HT1080 (cell line): ENCODE measurements at regions not wholly inside any gene's neighbourhood (a gene's known extent, or its start where the extent isn't known, plus 50 kb on each side); places are given as distances from the start of the nearest gene placed in this dataset.

Experiments used
- DNase-seq: peaks from one replicate; pipeline ENCODE4 v3.0.0-alpha.2; 2015; ENCODE audit warnings: low read depth

DNA sequence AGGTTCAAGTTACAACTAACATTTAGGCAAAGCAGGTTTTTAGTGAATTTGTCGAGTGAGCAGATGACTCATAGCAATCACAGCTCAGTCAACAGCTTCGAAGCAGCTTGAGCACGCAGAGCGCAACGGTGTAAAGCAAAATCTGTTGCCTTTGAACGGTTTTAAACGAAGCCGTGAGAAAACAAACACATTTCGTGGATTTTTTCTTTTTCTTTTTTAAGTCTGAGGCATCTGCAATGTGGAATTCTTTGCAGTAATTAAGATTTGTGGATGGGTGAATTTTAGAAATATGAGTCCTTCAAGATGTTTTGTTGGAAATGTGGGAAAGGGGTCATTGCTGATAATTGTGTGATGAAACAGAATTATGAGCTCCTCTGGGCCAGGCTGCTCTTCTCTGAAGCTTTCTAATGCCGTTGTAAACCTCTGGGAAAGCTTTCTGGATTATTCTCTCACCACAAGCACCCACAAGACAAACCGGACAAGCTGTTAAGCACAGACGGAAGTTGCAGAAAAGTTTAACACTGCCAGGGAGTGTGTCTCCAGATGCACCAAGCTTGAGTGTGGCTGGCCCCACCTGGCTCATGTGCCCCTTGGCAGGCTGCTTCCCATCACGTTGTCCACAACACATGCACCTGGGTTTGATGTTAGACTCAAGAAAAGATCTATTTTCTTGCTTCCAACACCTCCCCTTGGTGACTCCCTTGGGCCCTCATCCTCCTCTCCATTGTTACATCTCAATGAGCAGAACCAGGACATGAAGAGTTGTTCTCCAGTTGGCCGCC lies 224.7 kb downstream of the ACKR3 start:
- DNase-seq: no peak

DNA sequence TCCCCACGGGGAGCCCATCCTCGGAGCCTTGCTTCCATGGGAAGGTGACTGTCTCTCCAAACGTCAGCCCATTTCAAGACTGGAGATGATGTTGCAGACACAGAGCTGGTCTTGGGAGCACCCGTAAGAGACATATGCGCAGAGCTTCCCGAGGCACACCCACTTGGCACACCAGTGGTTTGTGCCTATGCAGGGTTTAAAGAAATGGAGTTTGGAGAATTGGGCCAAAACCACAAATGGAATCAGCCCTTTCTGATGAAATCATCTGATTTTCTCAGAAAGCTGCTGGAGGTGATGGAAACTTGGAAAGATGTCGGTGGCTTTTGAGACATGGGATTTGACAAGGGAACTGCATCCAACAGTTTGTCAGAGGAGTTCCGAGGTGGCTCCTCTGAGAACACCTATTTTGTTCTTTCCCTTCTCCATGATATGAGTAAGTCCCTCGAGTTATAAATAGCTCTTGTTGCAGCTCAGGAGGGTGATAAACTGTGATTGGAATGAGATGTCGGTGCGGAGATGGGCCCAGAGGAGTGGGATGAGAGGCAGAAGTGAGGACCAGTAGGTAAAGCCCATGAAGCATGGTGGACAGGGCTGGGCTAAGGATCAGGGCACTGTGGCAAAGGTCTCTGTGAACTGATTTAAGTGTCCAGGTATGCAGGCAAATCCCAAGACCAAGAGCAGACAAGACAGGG lies 225.7 kb downstream of the ACKR3 start:
- DNase-seq: no peak

DNA sequence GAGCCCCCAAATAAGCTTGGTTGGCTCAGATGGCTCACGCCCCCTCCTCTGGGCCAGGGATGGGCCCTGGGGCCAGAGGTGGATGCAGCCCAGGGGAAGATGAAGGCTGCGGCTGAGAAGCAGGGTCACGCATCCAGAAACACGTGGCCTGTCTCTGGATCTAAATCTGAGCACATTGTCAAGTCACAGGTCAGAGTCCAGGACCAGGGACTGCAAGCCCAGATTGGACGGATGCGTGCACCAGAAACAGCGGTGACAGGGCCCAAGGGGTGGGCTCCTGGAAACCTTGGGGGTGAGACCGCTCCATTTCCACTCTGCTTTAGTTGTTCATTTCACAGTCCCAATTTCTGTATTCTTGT lies 226.2 kb downstream of the ACKR3 start:
- DNase-seq: no peak

DNA sequence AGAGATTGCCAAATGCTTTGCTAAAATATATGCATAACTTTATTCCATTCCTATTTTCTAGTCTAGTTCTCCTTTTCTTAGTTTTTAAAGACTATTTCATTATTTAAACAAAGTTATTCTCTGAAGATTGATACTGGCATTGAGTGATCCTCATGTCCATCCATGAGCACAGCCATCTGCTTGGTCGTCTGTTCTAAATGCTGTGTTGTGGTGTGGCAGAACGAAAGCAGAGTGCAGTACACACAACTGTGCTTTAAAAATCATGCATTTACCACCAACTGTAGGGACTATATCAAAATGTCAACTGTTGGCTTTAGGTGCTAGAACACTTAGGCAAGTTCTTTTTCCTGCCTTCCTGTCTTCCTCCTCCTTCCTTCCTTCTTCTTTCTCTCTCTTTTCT lies 226.6 kb downstream of the ACKR3 start:
- no peak for DNase-seq

DNA sequence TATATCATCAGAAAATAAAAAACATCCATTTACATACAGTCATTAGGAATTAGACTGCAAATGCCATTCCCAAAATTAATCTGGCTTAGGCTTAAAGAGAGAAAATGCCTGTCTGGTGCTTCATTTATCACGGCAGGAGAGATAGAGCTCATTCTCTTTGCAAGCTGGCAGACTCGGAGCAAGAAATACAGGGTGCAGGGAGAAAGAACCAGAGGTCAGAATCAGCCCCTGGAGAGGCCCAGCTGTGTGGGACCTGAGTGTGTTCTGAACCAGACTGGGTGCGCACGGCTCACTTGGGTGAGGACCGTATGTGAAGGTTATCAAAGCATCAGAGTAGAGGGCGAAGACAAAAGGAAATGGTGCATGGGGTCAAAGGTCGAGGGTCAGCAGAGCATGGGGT lies 227.8 kb downstream of the ACKR3 start:
- DNase-seq: no peak

DNA sequence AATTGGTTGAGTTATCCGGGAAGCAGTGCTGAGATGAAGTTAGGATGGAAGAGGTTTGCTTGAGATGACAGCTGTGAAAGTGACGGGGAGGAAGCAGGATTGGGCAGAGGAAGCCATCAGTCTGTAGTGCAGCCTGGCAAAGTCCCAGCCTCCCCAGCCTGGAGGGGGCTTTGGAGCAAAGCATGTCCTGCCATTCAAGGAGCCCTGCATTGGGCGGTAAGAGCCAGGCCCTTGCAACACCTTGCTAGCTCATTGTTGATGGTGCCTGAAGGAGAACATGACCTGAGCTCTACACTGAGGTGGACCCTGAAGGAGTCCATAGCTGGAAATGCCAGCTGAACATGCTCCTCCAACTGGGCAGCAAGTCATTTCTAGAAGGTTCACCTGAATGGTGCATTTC lies 228.9 kb downstream of the ACKR3 start:
- no peak for DNase-seq

DNA sequence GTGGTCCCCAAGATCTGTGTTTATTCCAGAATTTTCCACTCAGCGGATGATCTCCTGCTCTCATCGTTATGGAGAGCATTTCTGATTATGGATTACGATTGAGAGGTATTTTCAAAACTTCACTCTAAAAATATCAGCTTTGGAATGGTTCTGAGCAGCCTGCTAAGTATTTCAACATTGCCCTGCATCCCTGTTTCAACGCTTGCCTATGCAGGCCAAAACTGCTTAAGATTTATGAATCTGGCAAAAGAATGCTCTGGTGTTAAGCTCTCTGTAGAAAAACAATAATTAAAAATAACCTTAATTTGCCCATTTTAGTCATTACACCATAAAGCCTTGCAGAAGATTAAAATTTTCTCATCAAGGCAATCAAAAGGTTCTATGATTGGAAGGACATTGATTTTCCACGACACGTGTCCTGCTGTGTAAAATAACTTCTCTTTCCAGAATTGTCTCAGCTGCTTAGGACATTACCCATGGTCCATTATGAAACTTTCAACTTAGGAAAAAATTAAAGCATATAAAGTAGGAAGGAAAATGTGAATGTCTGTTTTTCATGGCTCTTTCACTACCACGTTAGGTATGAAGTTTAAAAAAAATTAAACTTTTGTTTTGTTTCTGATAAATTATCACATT lies 229.9 kb downstream of the ACKR3 start:
- DNase-seq: no peak

DNA sequence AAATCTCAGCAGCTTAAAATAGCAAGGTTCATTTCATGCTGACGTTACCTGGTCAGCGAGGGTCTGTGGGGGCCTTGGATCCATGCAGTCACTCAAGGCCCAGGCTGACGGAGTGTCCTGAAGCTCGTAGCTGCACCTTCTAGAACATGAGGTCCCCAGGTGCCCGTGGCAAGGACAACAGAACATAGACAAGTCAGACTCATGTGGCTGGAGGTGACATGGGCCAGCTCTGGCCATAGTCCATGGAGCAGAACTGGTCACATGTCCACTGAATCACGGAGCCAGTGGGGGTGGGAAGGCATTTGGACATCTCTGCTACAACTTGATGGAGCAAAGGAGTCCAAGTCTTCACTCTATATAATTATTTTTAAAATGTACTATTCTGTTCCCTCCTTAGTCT lies 233.2 kb downstream of the ACKR3 start:
- no peak for DNase-seq

DNA sequence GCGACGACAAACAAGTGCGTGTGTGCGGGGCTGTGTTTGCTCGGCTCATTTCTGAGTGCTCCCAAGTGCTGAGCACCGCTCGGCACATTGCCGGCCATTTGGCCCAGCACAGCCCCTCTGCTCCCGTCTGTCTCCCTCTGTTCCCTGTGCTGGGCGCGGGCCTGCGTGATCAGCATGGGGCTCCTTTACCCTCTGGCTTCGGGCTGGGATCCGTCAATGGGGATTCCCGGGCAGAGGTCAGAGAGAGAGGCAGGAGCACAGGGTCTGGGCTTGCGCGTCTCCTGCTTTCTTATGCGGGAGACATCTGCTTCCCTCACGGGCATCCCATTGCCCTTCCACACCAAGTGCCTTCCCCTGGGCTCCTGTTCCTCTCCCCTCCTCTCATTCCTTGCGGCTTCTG lies 234.0 kb downstream of the ACKR3 start:
- no peak for DNase-seq

DNA sequence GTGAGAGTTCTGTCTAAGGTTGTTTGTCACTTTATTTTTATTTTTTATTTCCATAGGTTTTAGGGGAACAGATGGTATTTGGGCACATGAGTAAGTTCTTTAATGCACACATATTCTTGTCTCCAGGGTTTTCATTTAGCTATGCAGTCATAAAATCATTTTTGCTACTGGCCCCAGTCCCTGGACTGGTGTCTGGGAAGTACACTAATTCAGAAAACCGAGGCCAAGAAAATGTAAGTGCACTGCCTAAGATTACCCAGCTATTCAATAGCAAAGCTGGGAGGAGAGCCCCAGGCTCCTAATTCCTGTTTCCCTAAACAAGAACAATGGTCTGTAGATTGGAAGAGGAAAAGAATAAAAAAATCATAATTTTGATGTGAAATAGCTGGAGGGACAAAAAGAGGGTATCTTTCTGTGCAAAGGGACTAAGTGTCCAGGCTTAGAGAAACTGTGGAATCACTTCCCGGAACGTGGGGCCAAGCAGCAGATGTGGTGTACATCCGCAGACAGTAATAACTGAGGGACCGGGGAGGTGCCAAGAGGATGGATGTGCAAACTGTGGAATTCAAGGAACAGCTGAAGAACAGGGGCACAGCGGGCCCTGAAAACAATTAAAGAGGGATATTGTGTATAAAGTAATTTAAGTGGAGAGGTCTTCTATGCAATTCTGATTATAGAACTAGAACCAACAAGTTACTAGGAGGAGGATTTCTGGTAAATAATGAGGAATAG lies 236.3 kb downstream of the ACKR3 start:
- DNase-seq: no peak

DNA sequence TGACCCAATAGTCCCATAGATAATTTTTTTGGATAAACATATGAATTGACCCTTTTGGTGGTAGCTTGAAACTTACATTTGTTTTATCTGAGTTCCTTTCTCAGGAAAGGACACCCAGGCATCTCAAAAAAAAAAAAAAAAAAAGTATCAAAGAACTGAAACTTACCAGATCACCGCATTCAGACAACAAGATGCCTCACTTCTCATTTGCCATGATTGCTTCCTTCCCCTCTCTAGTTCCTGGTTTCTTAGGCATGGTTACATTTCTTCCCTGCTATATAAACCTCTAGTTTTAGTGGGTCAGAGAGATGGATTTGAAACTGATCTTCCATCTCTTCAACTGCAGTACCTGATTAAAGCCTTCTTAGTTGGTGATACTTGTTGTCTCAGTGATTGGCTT lies 240.1 kb downstream of the ACKR3 start:
- DNase-seq: no peak

DNA sequence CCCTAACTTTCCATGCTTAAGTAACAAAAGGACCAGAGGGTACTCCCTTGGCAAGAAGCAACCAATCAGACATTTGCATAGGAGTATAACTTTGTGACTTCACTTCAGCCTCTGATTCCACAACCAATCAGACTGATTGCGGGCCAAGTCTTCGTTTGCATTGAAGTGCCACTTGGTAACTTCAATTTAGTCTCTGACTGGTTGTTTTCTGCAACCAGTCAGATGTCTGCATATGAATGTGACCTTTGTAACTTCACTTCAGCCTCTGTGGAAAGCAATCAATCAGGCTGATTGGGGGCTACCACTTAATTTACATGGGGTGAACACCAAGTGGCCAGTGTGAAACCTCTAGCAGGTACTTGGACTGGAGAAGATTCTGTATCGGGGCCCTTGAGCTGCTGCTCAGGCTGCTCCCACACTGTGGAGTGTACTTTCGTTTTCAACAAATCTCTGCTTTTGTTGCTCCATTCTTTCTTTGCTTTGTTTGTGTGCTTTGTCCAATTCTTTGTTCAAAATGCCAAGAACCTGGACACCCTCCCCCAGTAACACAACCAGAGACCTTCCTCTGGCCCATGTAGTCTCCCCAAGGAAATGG lies 241.5 kb downstream of the ACKR3 start:
- no peak for DNase-seq

DNA sequence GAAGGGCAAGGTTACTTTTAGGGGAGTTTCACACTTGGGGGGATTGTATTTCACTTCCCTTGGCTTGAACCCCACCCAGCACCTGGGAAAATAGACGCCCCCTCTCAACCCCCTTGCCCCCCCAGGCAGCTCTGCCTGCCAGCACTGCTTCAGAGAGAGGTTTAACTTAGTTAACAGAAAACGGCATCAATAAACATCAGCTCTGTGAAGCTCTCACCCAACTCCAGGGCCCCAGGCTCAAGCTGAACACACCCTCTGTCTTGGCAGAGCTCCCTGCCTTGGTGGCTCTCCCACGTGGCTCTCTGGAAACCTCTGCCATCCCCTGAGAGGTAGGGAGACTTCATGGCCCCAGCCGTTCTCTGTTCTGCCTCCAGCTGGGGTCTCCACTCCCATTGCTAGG lies 244.1 kb downstream of the ACKR3 start:
- DNase-seq: no peak

DNA sequence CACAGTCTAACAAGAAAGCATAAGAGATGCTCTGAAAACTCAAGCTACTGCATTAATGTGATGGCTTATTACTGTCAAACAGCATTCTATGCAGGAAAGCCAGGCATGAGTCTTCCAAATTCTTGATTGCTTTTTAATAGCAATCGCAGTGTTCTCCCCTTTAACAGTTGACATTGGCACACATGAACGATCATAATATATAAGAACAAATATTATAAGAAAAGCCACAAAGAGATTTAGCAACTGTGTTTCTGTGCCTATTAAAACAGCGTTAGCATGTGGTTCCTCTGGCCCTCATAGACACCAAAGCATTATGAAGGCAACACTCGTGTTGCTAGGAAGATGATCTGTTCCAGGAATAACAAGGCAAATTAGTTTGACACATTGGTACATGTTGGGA lies 245.0 kb downstream of the ACKR3 start:
- no peak for DNase-seq

DNA sequence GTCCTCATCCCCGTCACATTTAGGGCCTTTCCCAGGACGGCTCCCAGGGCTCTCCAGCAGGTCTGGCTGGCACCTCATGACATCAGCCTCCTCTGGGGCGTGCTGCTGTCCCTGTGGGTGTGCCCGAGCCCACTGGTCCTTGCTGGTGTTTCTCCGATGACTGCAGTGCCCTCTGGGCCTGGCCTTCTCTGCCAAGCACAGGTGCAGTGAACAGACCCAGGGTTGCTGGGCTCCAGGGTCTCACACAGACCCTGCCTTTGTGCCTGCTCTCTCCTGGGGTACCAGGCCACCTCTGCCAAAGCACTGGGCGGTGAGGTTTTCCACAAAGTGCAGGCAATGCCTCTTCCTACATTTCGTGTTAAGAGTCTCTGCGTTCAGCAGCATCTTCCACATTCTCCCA lies 246.1 kb downstream of the ACKR3 start:
- no peak for DNase-seq

DNA sequence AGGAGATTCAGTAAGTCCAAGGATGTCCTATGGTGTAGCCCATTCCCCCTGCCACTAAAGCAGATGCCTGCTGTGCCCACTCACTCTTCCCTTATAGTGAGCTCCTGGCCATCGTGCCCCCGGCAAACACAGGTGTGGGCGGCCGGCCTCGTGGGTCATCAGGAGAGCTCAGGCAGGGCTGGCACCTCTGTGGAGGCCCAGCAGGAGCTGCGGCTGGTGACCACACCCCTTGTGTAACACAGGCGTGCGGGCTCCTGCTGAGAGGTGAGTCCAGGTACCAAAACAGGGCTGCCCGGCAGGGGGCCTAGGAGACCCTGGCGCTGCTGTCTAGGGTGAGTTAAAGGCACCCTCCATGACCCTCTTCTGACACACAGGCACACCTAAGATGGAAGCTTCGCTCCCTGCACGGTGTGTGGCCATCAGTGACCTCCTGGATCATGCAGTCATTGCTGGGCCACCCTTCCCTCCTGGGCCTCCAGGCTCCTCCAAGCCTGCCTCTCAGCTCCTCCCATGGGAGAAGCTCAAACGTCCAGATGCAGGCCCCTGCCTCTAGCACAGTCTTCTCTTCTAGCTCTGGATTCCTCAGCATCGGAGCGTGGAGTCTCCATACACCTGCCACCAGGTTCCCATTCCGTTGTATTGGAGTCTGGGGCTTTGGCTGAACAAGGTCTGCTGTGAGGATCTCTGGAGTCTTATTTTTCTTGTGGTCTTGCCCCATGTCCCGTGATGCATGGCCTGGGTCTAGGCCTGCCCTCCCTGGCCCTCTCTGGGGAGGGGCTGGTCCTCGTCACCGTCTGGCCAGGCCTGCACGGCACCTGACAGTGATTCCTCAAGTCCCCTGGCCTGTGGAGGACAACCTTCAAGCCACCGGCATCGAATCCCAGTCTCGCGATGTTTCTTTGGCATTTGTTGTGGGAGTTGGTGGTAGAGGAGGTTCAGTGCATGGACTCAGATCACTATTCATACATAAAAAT lies 246.9 kb downstream of the ACKR3 start:
- DNase-seq: no peak

DNA sequence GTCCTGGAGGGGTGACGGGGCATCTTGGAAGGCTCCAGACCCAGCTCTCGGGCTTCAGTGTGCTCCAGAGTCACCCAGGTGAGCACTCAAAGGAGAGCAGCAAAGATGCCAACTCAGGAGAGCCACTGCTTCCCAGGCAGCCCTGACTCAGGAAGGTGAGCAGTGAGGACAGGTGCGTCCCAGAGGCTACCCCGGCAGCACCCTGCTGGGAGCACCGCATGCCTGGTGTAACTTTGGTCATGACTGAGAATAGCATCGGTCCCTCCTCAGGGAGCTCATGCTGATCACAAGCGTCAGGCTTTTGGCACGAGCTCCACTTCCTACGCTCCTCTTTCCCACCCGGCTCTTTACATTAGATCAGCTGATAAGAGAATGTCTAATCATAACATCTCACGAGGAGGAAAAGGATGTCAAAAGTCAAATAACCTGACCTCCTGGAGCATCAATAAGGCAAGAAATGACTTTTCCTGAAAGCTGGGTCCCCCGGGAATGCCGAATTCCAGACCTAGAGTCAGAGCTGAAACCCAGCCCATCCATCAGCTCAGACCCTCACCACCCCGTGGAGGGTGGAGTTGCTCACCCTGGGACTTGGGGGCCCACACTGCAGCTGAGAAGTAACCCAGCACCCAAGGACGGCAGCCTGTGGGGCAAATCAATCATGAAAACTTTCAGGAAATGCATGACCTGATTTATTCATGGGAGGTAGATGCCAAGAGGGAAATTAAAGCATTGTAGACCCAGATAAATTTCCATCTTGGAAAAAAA lies 248.8 kb downstream of the ACKR3 start:
- DNase-seq: no peak

DNA sequence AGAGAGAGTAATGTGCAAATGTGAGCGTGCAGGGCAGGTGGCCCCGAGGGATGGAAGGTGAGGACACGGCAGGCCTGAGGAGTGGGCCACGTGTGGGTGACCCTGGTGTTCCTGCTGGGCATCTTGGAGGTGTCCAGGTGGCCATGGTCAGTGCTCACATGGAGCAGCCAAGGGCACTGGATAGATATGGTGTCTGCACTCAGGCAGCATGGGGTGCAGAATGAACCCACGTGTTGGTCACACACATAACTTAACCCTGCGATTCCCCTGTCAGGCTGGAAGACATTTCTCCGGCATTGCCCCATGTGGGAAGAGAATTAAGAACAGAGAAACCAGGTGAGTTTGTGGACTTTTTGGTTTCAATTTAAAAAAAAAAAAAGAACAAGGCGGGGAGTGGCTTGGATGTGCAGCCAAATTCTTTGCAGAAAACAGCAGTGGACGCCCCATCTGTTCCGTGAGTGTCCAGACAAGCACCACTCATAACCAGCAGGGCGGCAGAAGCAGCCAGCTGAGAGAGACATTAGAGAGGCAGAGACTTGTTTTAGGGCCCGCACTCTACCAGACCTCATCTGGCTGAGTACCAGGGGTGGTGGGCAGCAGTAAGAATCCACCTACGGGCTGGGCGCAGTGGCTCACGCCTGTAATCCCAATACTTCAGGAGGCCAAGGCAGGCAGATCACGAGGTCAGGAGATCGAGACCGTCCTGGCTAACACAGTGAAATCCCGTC lies 249.8 kb downstream of the ACKR3 start:
- DNase-seq: no peak

DNA sequence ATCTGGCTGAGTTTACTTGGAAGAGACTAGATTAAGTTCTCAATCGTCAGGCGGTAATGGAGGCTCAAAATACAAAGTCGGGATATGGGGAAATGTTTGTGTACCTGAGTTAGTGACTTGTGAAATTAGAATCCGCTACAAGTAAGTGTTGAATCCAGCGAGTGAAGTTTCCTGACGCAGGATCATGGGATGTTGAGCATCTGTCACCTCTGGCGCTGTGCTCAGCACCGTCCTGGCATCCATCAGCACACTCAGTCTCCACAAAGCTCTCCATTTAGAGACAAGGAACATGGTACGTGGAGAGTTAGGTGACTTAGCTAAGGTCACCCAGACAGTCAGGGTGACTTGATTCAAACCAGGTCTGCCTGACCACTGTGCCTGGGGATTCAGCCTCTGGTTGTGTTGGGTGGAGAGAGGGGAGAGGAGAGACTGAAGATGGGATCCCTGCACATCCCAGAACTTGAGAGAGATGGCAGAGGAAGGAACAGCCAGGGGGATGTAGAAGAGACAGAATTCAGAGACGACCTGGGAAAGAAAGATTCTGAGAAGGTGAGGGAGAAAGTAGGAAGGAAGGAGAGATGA lies 251.2 kb downstream of the ACKR3 start:
- no peak for DNase-seq
